Rectal smooth muscle tissue (tissue), 1 donor: ENCODE measurements at regions not wholly inside any gene's neighbourhood (a gene's known extent, or its start where the extent isn't known, plus 50 kb on each side); places are given as distances from the start of the nearest gene placed in this dataset.
"Not testable (repeated sequence)": the region's sequence is repeated elsewhere in the genome, so short reads cannot be mapped to it uniquely, and the experiment has no call there.

Experiments
- H3K27ac ChIP-seq: one replicate; pipeline ENCODE4 v1.7.0; 2013; ENCODE audit warnings: low read depth, low read length, inconsistent platforms
- H3K27me3 ChIP-seq: one replicate; pipeline ENCODE4 v1.7.0; 2013; ENCODE audit warnings: low read length; ENCODE audit not compliant: control insufficient read depth, insufficient read depth
- H3K36me3 ChIP-seq: one replicate; pipeline ENCODE4 v1.7.0; 2013; ENCODE audit warnings: low read length; ENCODE audit not compliant: control insufficient read depth, insufficient read depth
- H3K4me1 ChIP-seq: one replicate; pipeline ENCODE4 v1.7.0; 2013; ENCODE audit warnings: low read length; ENCODE audit not compliant: control insufficient read depth, insufficient read depth
- H3K4me3 ChIP-seq: one replicate; pipeline ENCODE4 v1.7.0; 2013; ENCODE audit warnings: low read length
- H3K9ac ChIP-seq: one replicate; pipeline ENCODE4 v1.7.0; 2013; ENCODE audit warnings: low read length

- not testable (repeated sequence) for H3K27ac ChIP-seq, H3K4me3 ChIP-seq, H3K36me3 ChIP-seq, H3K9ac ChIP-seq, H3K27me3 ChIP-seq, H3K4me1 ChIP-seq
These were observed 1011.4 kb downstream of the VRK1 start for GRCh38 chr14:97808541-97808940.

GRCh38 chr14:97813556-97813955 lies 1016.4 kb downstream of the VRK1 start:
- Histone ChIP-seq H3K4me1 (no peaks in the 10 kb centered on the region), H3K27me3 (no peaks in the 10 kb centered on the region), H3K36me3 (no peaks in the 10 kb centered on the region), H3K4me3 (no peak overlapping the region), H3K27ac (no peak overlapping the region), H3K9ac (no peak overlapping the region)

GRCh38 chr14:97820781-97821180 lies 1023.6 kb downstream of the VRK1 start:
- Histone ChIP-seq H3K4me3 (no peak overlapping the region), H3K4me1 (no peaks in the 10 kb centered on the region), H3K9ac (no peak overlapping the region), H3K27me3 (no peaks in the 10 kb centered on the region), H3K36me3 (no peaks in the 10 kb centered on the region), H3K27ac (no peak overlapping the region)

- H3K27me3 ChIP-seq = no peaks in the 10 kb centered on the region
- H3K27ac ChIP-seq = no peak overlapping the region
- H3K4me3 ChIP-seq = no peak overlapping the region
- no peaks in the 10 kb centered on the region for H3K4me1 ChIP-seq
- H3K36me3 ChIP-seq = no peaks in the 10 kb centered on the region
- H3K9ac ChIP-seq = no peak overlapping the region
These were observed 1027.0 kb downstream of the VRK1 start for GRCh38 chr14:97824218-97824617.

GRCh38 chr14:97827746-97828145 lies 1030.6 kb downstream of the VRK1 start:
- H3K4me1 ChIP-seq = no peaks in the 10 kb centered on the region
- no peak overlapping the region for H3K27ac ChIP-seq
- H3K9ac ChIP-seq = no peak overlapping the region
- H3K4me3 ChIP-seq = no peak overlapping the region
- H3K27me3 ChIP-seq = no peaks in the 10 kb centered on the region
- no peaks in the 10 kb centered on the region for H3K36me3 ChIP-seq

DNA sequence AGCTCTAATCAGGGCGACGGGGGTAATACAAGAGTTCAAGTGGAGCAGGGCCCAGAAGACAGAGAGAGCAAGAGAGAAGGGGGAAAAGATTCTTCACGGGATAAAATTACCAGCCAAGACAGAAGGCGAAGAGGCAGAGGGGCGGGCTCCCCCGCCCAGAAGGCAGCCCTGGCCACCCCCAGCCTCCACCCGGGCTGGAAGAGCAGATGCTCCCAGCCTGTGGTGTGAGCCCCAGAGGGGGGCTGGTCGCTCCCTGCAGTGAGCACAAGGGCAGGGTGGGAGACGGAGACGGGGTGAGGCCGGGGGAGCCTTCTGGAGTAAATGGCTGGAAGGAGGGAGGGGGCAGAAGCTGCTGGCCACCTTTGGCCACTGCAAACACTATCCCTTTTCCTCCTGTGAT lies 1035.6 kb downstream of the VRK1 start:
- no peaks in the 10 kb centered on the region for H3K36me3 ChIP-seq
- no peak overlapping the region for H3K27ac ChIP-seq
- no peaks in the 10 kb centered on the region for H3K4me1 ChIP-seq
- no peak overlapping the region for H3K9ac ChIP-seq
- H3K27me3 ChIP-seq = no peaks in the 10 kb centered on the region
- no peak overlapping the region for H3K4me3 ChIP-seq

DNA sequence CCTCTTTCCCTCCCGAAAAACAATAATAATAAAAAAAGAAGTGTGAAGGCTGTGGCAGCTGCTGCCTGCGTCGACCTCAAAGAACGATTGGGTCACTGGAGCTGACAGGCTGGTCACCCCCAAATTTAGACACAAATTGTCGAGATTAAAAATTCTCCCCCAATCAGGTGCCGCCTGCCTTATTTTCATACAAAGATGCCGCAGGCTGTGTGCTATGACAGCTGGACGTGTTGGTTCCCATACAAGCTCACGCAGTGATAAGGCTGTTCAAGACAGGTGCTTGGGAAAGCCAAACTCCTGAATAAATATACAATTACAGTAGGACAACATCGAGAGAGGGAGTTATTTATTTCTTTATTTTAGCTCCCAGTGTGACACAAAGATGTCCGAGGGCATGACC lies 1041.8 kb downstream of the VRK1 start:
- no peak overlapping the region for H3K9ac ChIP-seq
- no peaks in the 10 kb centered on the region for H3K27me3 ChIP-seq
- no peak overlapping the region for H3K4me3 ChIP-seq
- no peak overlapping the region for H3K27ac ChIP-seq
- no peaks in the 10 kb centered on the region for H3K4me1 ChIP-seq
- H3K36me3 ChIP-seq = no peaks in the 10 kb centered on the region

DNA sequence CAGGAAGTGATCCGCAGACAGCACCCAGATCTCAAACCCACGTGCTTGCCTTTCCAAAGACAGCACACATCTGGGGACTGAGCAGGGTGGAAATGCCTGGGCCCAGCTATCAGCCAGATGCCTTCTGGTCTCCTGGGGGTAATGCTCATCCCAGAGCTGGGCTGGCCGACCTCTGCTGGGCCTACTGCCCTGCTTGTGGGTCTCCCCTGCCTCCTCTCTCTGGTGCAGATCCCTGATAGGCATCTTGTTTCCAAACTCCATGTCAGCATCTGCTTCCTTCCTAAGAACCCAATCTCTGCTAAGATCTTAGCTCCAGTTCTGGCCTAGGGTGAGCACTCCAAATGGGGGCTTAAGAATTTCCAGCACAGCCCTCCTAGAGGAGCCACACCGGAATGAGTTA lies 1043.0 kb downstream of the VRK1 start:
- H3K4me1 ChIP-seq = no peaks in the 10 kb centered on the region
- H3K27me3 ChIP-seq = no peaks in the 10 kb centered on the region
- H3K27ac ChIP-seq = no peak overlapping the region
- no peak overlapping the region for H3K9ac ChIP-seq
- H3K36me3 ChIP-seq = no peaks in the 10 kb centered on the region
- H3K4me3 ChIP-seq = no peak overlapping the region

DNA sequence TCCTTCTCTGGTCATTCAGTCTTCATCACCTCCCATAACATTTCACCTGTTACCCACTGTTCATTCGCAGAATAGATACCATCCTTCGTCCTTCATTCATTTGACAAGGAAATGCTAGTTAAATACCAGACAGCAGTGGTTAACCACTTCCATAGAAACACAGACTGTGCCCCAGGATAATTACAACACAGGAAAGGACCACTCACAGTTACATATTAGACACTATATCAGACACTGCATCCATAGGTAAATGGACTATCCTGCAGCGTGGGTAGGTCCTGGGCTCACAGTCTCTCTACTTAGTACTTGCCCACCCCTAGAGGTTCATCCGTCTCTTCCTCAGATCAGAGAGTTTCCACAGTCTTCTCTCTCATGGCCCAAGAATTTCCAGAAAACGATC lies 1044.6 kb downstream of the VRK1 start:
- Histone ChIP-seq H3K36me3 (no peaks in the 10 kb centered on the region), H3K4me3 (no peak overlapping the region), H3K9ac (no peak overlapping the region), H3K27ac (no peak overlapping the region), H3K27me3 (no peaks in the 10 kb centered on the region), H3K4me1 (no peaks in the 10 kb centered on the region)

DNA sequence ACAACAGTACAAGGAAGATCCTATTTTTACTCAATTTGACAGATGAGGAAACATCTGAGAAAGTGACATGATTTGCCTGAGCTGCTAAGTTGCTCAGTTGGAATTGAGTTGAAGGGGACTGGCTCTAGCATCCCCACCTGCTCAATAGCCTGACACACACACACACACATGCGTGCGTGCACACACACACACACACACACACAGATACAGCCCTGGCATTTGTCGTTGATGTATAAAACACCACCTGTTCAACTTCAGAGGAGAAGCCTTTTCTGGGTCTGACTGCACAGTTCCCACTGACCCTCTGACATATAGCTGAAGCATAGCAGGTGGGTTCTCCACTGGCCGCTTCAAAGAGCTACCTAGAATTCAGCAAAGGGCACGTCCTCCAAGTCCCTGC lies 1045.9 kb downstream of the VRK1 start:
- Histone ChIP-seq H3K27ac (no peak overlapping the region), H3K27me3 (no peaks in the 10 kb centered on the region), H3K4me3 (no peak overlapping the region), H3K36me3 (no peaks in the 10 kb centered on the region), H3K4me1 (no peaks in the 10 kb centered on the region), H3K9ac (no peak overlapping the region)

DNA sequence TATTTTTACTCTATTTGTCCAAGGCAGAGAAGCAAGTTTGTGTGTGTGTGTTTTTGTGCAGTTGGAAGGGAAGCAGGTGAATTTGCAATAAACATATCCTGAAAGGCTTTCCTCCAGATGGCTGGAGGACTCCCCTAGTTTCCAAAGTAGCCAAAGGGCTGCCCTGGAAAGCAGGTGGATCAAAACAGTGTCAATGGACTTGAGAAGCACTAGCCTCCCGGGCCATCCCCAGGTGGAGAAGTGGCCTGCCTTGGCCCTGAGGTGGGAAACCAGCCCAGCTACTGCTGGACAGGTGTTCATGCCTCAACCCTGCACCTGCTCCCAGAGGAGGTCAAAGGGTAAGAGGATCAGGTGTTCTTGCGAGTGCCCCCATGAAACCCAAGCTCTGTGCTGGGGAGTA lies 1046.9 kb downstream of the VRK1 start:
- Histone ChIP-seq H3K27me3 (no peaks in the 10 kb centered on the region), H3K4me1 (no peaks in the 10 kb centered on the region), H3K36me3 (no peaks in the 10 kb centered on the region), H3K4me3 (no peak overlapping the region), H3K27ac (no peak overlapping the region), H3K9ac (no peak overlapping the region)

DNA sequence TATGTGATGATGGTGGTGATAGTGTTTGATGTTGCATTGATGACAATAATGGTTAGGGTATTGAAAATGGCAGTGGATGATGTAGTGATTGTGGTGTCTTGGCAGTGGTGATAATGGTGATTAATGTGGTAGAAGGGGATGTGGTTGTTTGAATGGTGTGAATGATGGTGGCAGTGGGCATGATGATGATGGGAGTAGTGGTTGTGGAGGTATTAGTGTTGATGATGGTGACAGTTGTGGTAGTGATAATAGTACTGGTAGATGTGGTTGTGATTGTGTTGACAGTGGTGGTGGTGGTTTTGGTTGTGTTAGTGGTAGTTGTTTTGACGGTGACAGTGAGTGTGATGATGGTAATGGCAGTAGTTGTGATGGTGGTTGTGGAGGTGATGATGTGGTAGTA lies 1049.0 kb downstream of the VRK1 start:
- H3K27ac ChIP-seq = no peak overlapping the region
- no peaks in the 10 kb centered on the region for H3K36me3 ChIP-seq
- H3K4me3 ChIP-seq = no peak overlapping the region
- H3K9ac ChIP-seq = no peak overlapping the region
- no peaks in the 10 kb centered on the region for H3K4me1 ChIP-seq
- H3K27me3 ChIP-seq = no peaks in the 10 kb centered on the region

DNA sequence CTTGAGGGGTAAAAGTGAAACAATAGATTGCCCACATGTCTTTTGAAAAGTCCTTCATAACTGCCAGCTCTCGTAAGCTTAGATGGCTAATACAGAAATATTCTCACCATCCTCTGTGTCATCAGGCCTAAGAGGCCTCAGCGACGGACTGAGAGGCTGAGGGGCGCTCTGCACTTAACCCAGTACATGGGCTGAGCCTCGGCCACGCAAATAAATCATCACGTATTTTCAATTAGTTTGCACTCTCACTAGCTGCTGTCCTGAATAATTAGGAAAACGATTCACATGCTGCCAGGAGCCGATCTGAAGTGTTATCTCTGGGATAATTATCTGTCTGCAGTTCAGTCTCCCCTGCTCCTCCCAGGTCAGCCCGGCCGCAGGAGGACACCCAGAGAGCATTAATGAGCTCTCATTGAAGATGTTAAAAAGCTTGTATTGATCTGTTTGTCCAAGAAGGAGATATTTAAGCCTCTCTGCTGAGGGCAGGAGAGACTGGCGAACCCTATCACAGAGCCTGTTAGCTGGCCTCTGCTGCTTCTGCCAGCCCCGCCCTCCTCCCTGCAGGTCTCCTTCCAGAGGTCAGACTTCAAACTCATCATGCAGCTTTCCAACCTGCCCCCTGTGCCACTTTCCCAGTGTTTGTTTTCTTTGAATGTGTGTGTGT lies 1051.3 kb downstream of the VRK1 start:
- Histone ChIP-seq H3K4me3 (no peak overlapping the region), H3K9ac (no peak overlapping the region), H3K36me3 (no peaks in the 10 kb centered on the region)

More for the DNA sequence above, 1051.3 kb downstream of the VRK1 start:
- H3K27me3 ChIP-seq = no peaks in the 10 kb centered on the region
- no peak overlapping the region for H3K27ac ChIP-seq
- no peaks in the 10 kb centered on the region for H3K4me1 ChIP-seq
